K562 (cell line): ENCODE measurements at regions not wholly inside any gene's neighbourhood (a gene's known extent, or its start where the extent isn't known, plus 50 kb on each side); places are given as distances from the start of the nearest gene placed in this dataset.

Source experiments
- ATAC-seq: fragments of 200-7000 bp; cut with Tn5 transposase; 3 replicates; pipeline ENCODE4 v1.9.1; 2020; ENCODE audit warnings: moderate library complexity
- BruUV-seq: library from RNA; stranded (reverse); fragments of 400-500 nt; replicated peaks from 2 replicates; lab custom pipeline; 2021; lab: Mats Ljungman, UMichigan
- CTCF ChIA-PET: fragments of 300-600 bp; formaldehyde crosslinking; extraction: SDS; loops from one replicate; lab custom pipeline; 2021; ENCODE audit warnings: low intra/inter-chr PET ratio; lab: Yijun Ruan, JAX
- POLR2A ChIA-PET: fragments of 300-600, 350-650 bp; sonication (Branson Sonifier 250); formaldehyde crosslinking; extraction: SDS; loops from one replicate; lab custom pipeline; 2021; ENCODE audit warnings: antibody characterized with exemption, inconsistent platforms; lab: Yijun Ruan, JAX
- DNase-seq, 4 experiments: peaks; one replicate each; pipeline versions ENCODE4 v3.0.0 to v3.0.0-alpha.2; 2011 to 2018; ENCODE audit warnings: low spot score in 3 of 4, mixed read lengths in 3 of 4; ENCODE audit errors: extremely low read depth in 1 of 4
- FAIRE-seq: peaks from 2 replicates; lab custom pipeline; 2011; peaks lifted over from hg19 to GRCh38; lab: Jason Lieb, UNC
- H2AFZ ChIP-seq: 2 replicates; pipeline ENCODE4 v1.6.0; 2011; ENCODE audit warnings: low read depth, low read length, control low read depth, inconsistent platforms
- H3K27ac ChIP-seq: fragments of 200-600 bp; 3 replicates; pipeline ENCODE4 v1.8.0; 2011; ENCODE audit warnings: low read depth, mild to moderate bottlenecking, control low read depth, inconsistent platforms, low read length, moderate library complexity, mixed read lengths; ENCODE audit errors: extremely low read depth
- H3K27me3 ChIP-seq, 2 experiments: fragments of 300-600 bp in 1 of 2; 2 replicates in 1 of 2; 3 replicates in 1 of 2; pipeline versions ENCODE4 v1.6.0 to v1.8.0; 2011; ENCODE audit warnings: inconsistent platforms in 2 of 2, low read length in 2 of 2, mild to moderate bottlenecking in 1 of 2, mixed read lengths in 1 of 2, moderate library complexity in 1 of 2; ENCODE audit not compliant: control insufficient read depth in 2 of 2, insufficient read depth in 2 of 2
- H3K36me3 ChIP-seq: fragments of 300-600 bp; 3 replicates; pipeline ENCODE4 v1.8.0; 2011; ENCODE audit warnings: mild to moderate bottlenecking, low read length, inconsistent platforms; ENCODE audit not compliant: control insufficient read depth, insufficient read depth
- H3K4me1 ChIP-seq, 2 experiments: fragments of 200-600 bp in 1 of 2; replicated peaks in 1 of 2; 2 replicates in 1 of 2; 3 replicates in 1 of 2; pipeline versions ENCODE4 v1.5.1 to v1.8.0; 2011; ENCODE audit warnings: inconsistent platforms in 2 of 2, low read length in 2 of 2, mild to moderate bottlenecking in 1 of 2, mixed read lengths in 1 of 2, moderate library complexity in 1 of 2; ENCODE audit not compliant: control insufficient read depth in 2 of 2, insufficient read depth in 2 of 2
- H3K4me2 ChIP-seq: 2 replicates; pipeline ENCODE4 v1.6.1; 2011; ENCODE audit warnings: low read length, control low read depth, inconsistent platforms, mixed read lengths; ENCODE audit not compliant: insufficient read depth
- H3K4me3 ChIP-seq: fragments of 200-600 bp; sonication (generic), shearing (Covaris generic); 2 replicates; pipeline ENCODE4 v1.5.1; 2016; ENCODE audit warnings: control low read depth, inconsistent platforms
- H3K79me2 ChIP-seq: fragments of 200-600 bp; 3 replicates; pipeline ENCODE4 v1.8.0; 2011; ENCODE audit warnings: low read length, inconsistent platforms; ENCODE audit not compliant: control insufficient read depth, insufficient read depth
- H3K9ac ChIP-seq, 2 experiments: 2 replicates each; pipeline versions ENCODE4 v1.6.0 to v1.6.1; 2011; ENCODE audit warnings: low read depth in 2 of 2, low read length in 2 of 2, control low read depth in 1 of 2, inconsistent platforms in 1 of 2, mild to moderate bottlenecking in 1 of 2, mixed read lengths in 1 of 2; ENCODE audit not compliant: insufficient read depth in 1 of 2
- H3K9me1 ChIP-seq: one replicate; pipeline ENCODE4 v1.6.0; 2011; ENCODE audit warnings: inconsistent platforms, mild to moderate bottlenecking, low read length, moderate library complexity; ENCODE audit not compliant: control insufficient read depth, insufficient read depth
- H3K9me3 ChIP-seq: replicated peaks from 2 replicates; pipeline ENCODE4 v1.5.1; 2011; ENCODE audit warnings: low read depth, low read length, inconsistent platforms; ENCODE audit not compliant: control insufficient read depth, insufficient read depth
- H4K20me1 ChIP-seq: replicated peaks from 2 replicates; pipeline ENCODE4 v1.6.1; 2011; ENCODE audit warnings: low read length, inconsistent platforms, mixed read lengths; ENCODE audit not compliant: control insufficient read depth, insufficient read depth
- CAMTA2 ChIP-seq: fragments of 250-450 bp; sonication (Bioruptor Pico); conservative IDR thresholded peaks from 2 replicates; pipeline ENCODE4 v1.5.1; 2022
- CBFA2T2 ChIP-seq: fragments of 450-650 bp; conservative IDR thresholded peaks from 2 replicates; pipeline ENCODE4 v1.6.1; 2017; ENCODE audit warnings: mild to moderate bottlenecking
- CBFA2T3 ChIP-seq: fragments of 450-650 bp; IDR thresholded peaks from 2 replicates; pipeline ENCODE4 v1.6.1; 2017
- ERF ChIP-seq: fragments of 450-650 bp; formaldehyde crosslinking; IDR thresholded peaks from 2 replicates; pipeline ENCODE4 v1.4.0; 2020; ENCODE audit warnings: mild to moderate bottlenecking, mixed read lengths
- ETV1 ChIP-seq: fragments of 450-650 bp; conservative IDR thresholded peaks from 2 replicates; pipeline ENCODE4 v1.6.1; 2016; ENCODE audit warnings: missing genetic modification characterization, control low read depth, low read depth, missing compliant biosample characterization
- FOSL1 ChIP-seq: fragments of 200-800 bp; sonication (Bioruptor generic); conservative IDR thresholded peaks from 2 replicates; pipeline ENCODE4 v1.6.1; 2016; ENCODE audit warnings: missing genetic modification characterization, missing compliant biosample characterization
- GABPB2 ChIP-seq: fragments of 250-450 bp; sonication (Bioruptor Pico); conservative IDR thresholded peaks from 2 replicates; pipeline ENCODE4 v1.5.1; 2021; ENCODE audit warnings: mild to moderate bottlenecking
- GTF2E2 ChIP-seq: fragments of 200-800 bp; sonication (Bioruptor generic); IDR thresholded peaks from 2 replicates; pipeline ENCODE4 v1.6.1; 2016; ENCODE audit warnings: missing genetic modification characterization, missing compliant biosample characterization
- JUN ChIP-seq, 2 experiments: sonication (generic) in 1 of 2; formaldehyde crosslinking in 1 of 2; IDR thresholded peaks; 2 replicates each; pipeline versions ENCODE4 v1.6.1 to v1.8.0; 2012 to 2022; ENCODE audit warnings: borderline replicate concordance in 2 of 2, mild to moderate bottlenecking in 2 of 2, improper control_type of control experiment in 1 of 2, low read depth in 1 of 2, low read length in 1 of 2, missing genetic modification reagents in 1 of 2
- L3MBTL2 ChIP-seq: fragments of 450-650 bp; IDR thresholded peaks from 2 replicates; pipeline ENCODE4 v1.6.1; 2016; ENCODE audit warnings: mild to moderate bottlenecking, moderate library complexity
- NFE2 ChIP-seq: IDR thresholded peaks from 2 replicates; pipeline ENCODE4 v1.6.1; 2014; ENCODE audit warnings: antibody characterized with exemption, low read depth
- RFX1 ChIP-seq: fragments of 450-650 bp; IDR thresholded peaks from 2 replicates; pipeline ENCODE4 v1.6.1; 2016; ENCODE audit warnings: mild to moderate bottlenecking, moderate library complexity
- SIN3A ChIP-seq, 2 experiments: fragments of 150-350 bp in 1 of 2; IDR thresholded peaks; 2 replicates each; pipeline ENCODE4 v1.6.1; 2011 to 2016; ENCODE audit warnings: borderline replicate concordance in 2 of 2, low read depth in 2 of 2, low read length in 2 of 2, mild to moderate bottlenecking in 2 of 2, moderate library complexity in 2 of 2; ENCODE audit not compliant: control insufficient read depth in 1 of 2
- SIRT6 ChIP-seq: IDR thresholded peaks from one replicate; pipeline ENCODE4 v1.6.1; 2012; ENCODE audit warnings: low read depth, mild to moderate bottlenecking, control low read depth, inconsistent platforms, low read length, moderate library complexity
- TAL1 ChIP-seq: fragments of 450-650 bp; IDR thresholded peaks from 2 replicates; pipeline ENCODE4 v1.6.1; 2016; ENCODE audit warnings: mild to moderate bottlenecking
- TEAD1 ChIP-seq, 2 experiments: fragments of 450-650 bp in 1 of 2; sonication (generic) in 1 of 2; formaldehyde crosslinking; IDR thresholded peaks; 2 replicates each; pipeline versions ENCODE4 v1.4.0 to v1.8.0; 2020 to 2022; ENCODE audit warnings: mild to moderate bottlenecking in 2 of 2, missing genetic modification reagents in 1 of 2
- ZBTB11 ChIP-seq, 3 experiments: fragments of 200-800 bp in 1 of 3; fragments of 250-450 bp in 1 of 3; fragments of 450-650 bp in 1 of 3; sonication (Bioruptor Pico) in 1 of 3; sonication (Bioruptor generic) in 1 of 3; formaldehyde crosslinking in 1 of 3; IDR thresholded peaks; 2 replicates each; pipeline versions ENCODE4 v1.6.1 to v1.8.0; 2016 to 2022; ENCODE audit warnings: mild to moderate bottlenecking in 2 of 3, missing genetic modification characterization in 2 of 3, missing compliant biosample characterization in 1 of 3, moderate library complexity in 1 of 3
- ZBTB34 ChIP-seq: fragments of 250-450 bp; sonication (Bioruptor Pico); IDR thresholded peaks from 2 replicates; pipeline ENCODE4 v1.8.0; 2021; ENCODE audit warnings: mild to moderate bottlenecking, moderate library complexity
- ZNF583 ChIP-seq: fragments of 250-450 bp; sonication (Bioruptor Pico); IDR thresholded peaks from 2 replicates; pipeline ENCODE4 v1.4.0; 2020
- WGBS: fragments of 100-300 bp; shearing (Covaris generic); methylation state at CpG from one replicate; pipeline ENCODE4 v1.1.6; 2016; ENCODE audit warnings: low coverage, mixed read lengths; ENCODE audit not compliant: insufficient coverage; ENCODE audit errors: missing lambda C conversion rate; 5-methylcytosine and 5-hydroxymethylcytosine counted together
- in situ Hi-C: fragments of 300-500 bp; cut with MboI; formaldehyde crosslinking; loops from 4 replicates; pipeline ENCODE4 v1.15.0; 2018; ENCODE audit warnings: inconsistent platforms, mixed read lengths
- intact Hi-C: fragments of 100-400 bp; cut with micrococcal nuclease; formaldehyde crosslinking; loops from 2 replicates; pipeline ENCODE4 v1.14.2; 2022

- H3K4me1 ChIP-seq = peaks cover 3 to 4% of the 10 kb centered on the region in 2 experiments; a peak in 3 of 5 replicates
- no peaks in the 10 kb centered on the region for H3K9me3 ChIP-seq
- ChIA-PET CTCF (no interaction called here), POLR2A (no interaction called here)
- intact Hi-C loops (no loop called here), in situ Hi-C loops (no loop called here)
- no peak overlapping the region for H3K9ac ChIP-seq
- no peak overlapping the region for H3K27ac ChIP-seq
- H4K20me1 ChIP-seq = no peaks in the 10 kb centered on the region
- H3K4me3 ChIP-seq = no peak overlapping the region
- ATAC-seq (no peak), FAIRE-seq (no peak), DNase-seq (peak in 2 of 4 experiments; percentile 21 to 45)
- no peak overlapping the region for H2AFZ ChIP-seq
- WGBS = 0% methylated on average over 2 of the region's 2 CpGs
- H3K9me1 ChIP-seq = no peaks in the 10 kb centered on the region
- no peaks in the 10 kb centered on the region for H3K36me3 ChIP-seq
- no peaks in the 10 kb centered on the region for H3K79me2 ChIP-seq
- no peak overlapping the region for H3K4me2 ChIP-seq
- H3K27me3 ChIP-seq = peaks cover 0 to 5% of the 10 kb centered on the region in 2 experiments; a peak in 1 of 5 replicates
- no TSS peak for BruUV-seq
- no peak for TF ChIP-seq SIN3A (IDR thresholded peaks at IDR 0.05; ENCODE audit: borderline replicate concordance in 2 of 2, control insufficient read depth in 1 of 2, low read depth in 2 of 2, low read length in 2 of 2)
- TF ChIP-seq TEAD1 (CRISPR knock-in tag; IDR thresholded peaks at IDR 0.05) = peak in 1 of 2 experiments; percentile 68; a peak in 1 of 4 replicates
- TF ChIP-seq CBFA2T3 = peak; percentile 59
- no peak for TF ChIP-seq GTF2E2 (tag)
- no peak for TF ChIP-seq ZBTB11 (CRISPR knock-in tag; IDR thresholded peaks at IDR 0.05)
- TF ChIP-seq GABPB2 (CRISPR knock-in tag) = no peak
- TF ChIP-seq ETV1 (tag) = 0 out of 2 replicates have a peak, but pooled peaks have one; percentile 23
- 0 out of 2 replicates have a peak, but pooled peaks have one; percentile 17 for TF ChIP-seq CBFA2T2
- no peak for TF ChIP-seq NFE2
- TF ChIP-seq L3MBTL2 = no peak
- TF ChIP-seq ERF = no peak
- peak; percentile 93 for TF ChIP-seq FOSL1 (tag)
- TF ChIP-seq SIRT6 = no peak
- TF ChIP-seq ZBTB34 (CRISPR knock-in tag) = no peak
- 0 out of 2 replicates have a peak, but pooled peaks have one; percentile 8 for TF ChIP-seq JUN (IDR thresholded peaks at IDR 0.05; ENCODE audit: borderline replicate concordance, low read depth, low read length)
- no peak for TF ChIP-seq JUN (CRISPR knock-in tag; IDR thresholded peaks at IDR 0.05; ENCODE audit: borderline replicate concordance)
- TF ChIP-seq TAL1 = 0 out of 2 replicates have a peak, but pooled peaks have one; percentile 7
- no peak for TF ChIP-seq ZNF583 (CRISPR knock-in tag)
- TF ChIP-seq RFX1 = peak; percentile 41
- no peak for TF ChIP-seq CAMTA2 (CRISPR knock-in tag)
Measured at GRCh38 chr5:115366223-115366622, 69.8 kb upstream of the CCDC112 start.
